ENCODE measurements at regions not wholly inside any gene's neighbourhood (a gene's known extent, or its start where the extent isn't known, plus 50 kb on each side); places are given as distances from the start of the nearest gene placed in this dataset.

DNA sequence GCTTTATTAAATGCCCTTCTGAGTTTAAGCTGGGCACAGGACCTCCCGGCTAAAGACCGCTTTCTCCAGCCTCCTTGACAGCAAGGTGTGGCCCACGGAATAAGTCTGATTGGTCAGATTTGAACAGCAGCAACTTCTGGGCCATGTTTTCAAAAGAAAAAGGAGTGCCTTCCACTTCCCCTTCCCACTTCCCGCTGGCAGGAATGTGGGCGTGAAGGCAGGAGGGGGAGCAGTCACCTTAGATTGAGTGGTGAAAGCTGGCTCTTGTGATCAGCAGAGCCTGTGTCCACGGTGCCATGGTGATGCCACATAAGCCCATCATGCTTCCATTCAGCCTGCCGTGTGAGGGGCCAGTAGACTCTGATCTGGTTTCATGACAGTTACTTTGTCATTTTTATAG, 136.6 kb upstream of the GLI2 start:
- Histone ChIP-seq H3K4me1 (peaks cover 24% of the 10 kb centered on the region), H3K27me3 (ENCODE audit: low read depth) (peaks cover 34% of the 10 kb centered on the region), H3K9me3 (replicated peaks) (no peaks in the 10 kb centered on the region), H3K27ac (replicated peaks) (no peak overlapping the region), H3K36me3 (no peaks in the 10 kb centered on the region), H3K4me3 (no peak overlapping the region)
- no peak for DNase-seq
- TF ChIP-seq, protein P1, sequence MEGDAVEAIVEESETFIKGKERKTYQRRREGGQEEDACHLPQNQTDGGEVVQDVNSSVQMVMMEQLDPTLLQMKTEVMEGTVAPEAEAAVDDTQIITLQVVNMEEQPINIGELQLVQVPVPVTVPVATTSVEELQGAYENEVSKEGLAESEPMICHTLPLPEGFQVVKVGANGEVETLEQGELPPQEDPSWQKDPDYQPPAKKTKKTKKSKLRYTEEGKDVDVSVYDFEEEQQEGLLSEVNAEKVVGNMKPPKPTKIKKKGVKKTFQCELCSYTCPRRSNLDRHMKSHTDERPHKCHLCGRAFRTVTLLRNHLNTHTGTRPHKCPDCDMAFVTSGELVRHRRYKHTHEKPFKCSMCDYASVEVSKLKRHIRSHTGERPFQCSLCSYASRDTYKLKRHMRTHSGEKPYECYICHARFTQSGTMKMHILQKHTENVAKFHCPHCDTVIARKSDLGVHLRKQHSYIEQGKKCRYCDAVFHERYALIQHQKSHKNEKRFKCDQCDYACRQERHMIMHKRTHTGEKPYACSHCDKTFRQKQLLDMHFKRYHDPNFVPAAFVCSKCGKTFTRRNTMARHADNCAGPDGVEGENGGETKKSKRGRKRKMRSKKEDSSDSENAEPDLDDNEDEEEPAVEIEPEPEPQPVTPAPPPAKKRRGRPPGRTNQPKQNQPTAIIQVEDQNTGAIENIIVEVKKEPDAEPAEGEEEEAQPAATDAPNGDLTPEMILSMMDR (IDR thresholded peaks at IDR 0.05; ENCODE audit: borderline replicate concordance) = no peak
- intact Hi-C loops (cut with micrococcal nuclease) = no loop called here

DNA sequence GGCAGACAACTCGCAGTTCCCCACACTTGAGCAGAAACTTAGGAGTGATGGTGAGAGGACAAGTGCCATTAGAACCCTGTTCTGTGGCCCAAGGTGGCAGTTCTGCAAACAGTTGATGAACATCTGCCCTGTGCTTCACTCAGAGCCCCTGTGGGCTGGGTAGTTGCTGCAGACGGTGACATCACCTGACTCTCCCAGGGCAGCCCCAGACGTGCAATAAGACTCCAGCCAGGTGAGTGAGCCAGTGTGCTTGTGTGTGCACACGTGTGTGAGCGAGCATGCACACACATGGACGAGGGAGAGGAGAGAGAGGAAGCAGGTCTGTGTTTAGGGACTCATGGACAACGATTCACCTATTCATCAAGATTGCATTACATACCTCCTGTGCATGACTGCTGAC, 136.0 kb upstream of the GLI2 start:
- Histone ChIP-seq H3K9me3 (replicated peaks) (no peaks in the 10 kb centered on the region), H3K27ac (replicated peaks) (no peak overlapping the region), H3K4me1 (peaks cover 24% of the 10 kb centered on the region), H3K36me3 (no peaks in the 10 kb centered on the region), H3K27me3 (ENCODE audit: low read depth) (peaks cover 39% of the 10 kb centered on the region), H3K4me3 (no peak overlapping the region)
- intact Hi-C loops (cut with micrococcal nuclease) = no loop called here
- TF ChIP-seq, protein P1 (IDR thresholded peaks at IDR 0.05; ENCODE audit: borderline replicate concordance) = no peak
- DNase-seq = no peak

DNA sequence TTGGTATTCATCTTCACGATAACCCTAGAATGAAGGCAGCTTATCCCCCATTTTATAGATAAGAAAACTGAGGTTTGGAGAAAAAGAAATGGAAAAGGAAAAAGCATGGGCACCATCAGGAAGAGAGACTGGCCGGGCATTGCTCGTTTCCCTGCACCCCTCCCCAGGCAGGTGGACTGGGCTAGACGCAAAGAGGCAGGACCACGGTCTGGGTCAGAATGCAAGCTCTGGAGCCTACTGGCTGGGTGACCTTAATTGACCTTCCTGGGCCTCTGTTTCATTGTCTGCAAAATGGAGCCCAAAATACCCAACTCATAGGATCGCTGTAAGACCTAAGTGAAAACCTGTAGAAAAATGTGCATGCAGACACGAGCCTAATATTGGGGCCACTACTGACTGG, 135.3 kb upstream of the GLI2 start:
- intact Hi-C loops (cut with micrococcal nuclease) = no loop called here

DNA sequence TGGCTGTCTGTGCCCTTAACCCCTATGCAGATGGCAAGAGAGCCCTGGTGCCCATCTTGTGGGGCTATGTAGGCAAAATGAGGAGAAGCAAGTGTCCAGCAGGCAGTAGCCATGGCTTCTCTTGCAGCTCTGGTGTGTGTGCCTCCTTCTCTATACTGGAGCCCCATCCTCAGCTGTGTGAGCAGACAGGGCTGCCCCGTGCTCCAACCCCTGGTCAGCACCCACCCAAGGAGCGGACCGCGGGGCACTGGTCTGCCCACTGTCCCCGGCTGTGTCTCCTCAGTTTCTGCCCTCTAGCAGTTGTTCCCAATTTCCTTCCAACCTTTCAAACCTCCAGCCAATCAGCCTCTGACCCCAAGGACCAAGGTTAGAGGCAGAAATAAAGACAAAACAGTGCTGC, 134.9 kb upstream of the GLI2 start:
- H3K27ac ChIP-seq (replicated peaks) = no peak overlapping the region
- peak; percentile 1 for DNase-seq
- H3K27me3 ChIP-seq (ENCODE audit: low read depth) = peaks cover 46% of the 10 kb centered on the region
- intact Hi-C loops (cut with micrococcal nuclease) = no loop called here
- H3K36me3 ChIP-seq = no peaks in the 10 kb centered on the region
- H3K4me1 ChIP-seq = peaks cover 24% of the 10 kb centered on the region
- H3K9me3 ChIP-seq (replicated peaks) = no peaks in the 10 kb centered on the region
- TF ChIP-seq, protein P1 (IDR thresholded peaks at IDR 0.05; ENCODE audit: borderline replicate concordance) = no peak
- no peak overlapping the region for H3K4me3 ChIP-seq

More for the DNA sequence above, 135.3 kb upstream of the GLI2 start:
- Histone ChIP-seq H3K4me1 (peaks cover 24% of the 10 kb centered on the region), H3K4me3 (no peak overlapping the region), H3K9me3 (replicated peaks) (no peaks in the 10 kb centered on the region), H3K27me3 (ENCODE audit: low read depth) (peaks cover 44% of the 10 kb centered on the region), H3K36me3 (no peaks in the 10 kb centered on the region), H3K27ac (replicated peaks) (no peak overlapping the region)
- peak; percentile 2 for DNase-seq
- TF ChIP-seq, protein P1 (IDR thresholded peaks at IDR 0.05; ENCODE audit: borderline replicate concordance) = no peak

DNA sequence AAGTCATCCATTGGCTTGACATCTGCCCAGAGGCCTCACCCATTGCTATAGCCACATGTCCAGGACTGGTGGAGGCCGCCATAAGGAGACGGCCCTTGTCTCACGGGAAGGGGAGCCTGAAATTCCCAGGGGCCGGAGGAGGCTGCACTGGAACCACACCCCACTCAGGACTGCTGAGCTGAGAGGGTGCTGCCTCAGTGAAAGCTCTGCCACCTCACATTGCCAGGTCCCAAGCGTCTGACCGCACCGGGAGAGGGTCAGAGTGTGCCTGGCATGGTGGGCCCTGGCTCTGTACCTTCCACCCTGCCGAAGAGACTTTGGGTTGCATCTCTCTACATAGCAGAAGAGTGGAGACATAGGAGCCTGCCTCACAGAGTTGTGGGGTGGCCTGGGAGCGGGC, 134.1 kb upstream of the GLI2 start:
- TF ChIP-seq, protein P1 (IDR thresholded peaks at IDR 0.05; ENCODE audit: borderline replicate concordance) = no peak
- no peaks in the 10 kb centered on the region for H3K36me3 ChIP-seq
- H3K9me3 ChIP-seq (replicated peaks) = no peaks in the 10 kb centered on the region
- H3K4me3 ChIP-seq = no peak overlapping the region
- no peak overlapping the region for H3K27ac ChIP-seq (replicated peaks)
- H3K4me1 ChIP-seq = peaks cover 16% of the 10 kb centered on the region
- intact Hi-C loops (cut with micrococcal nuclease) = no loop called here
- DNase-seq = peak; percentile 0
- H3K27me3 ChIP-seq (ENCODE audit: low read depth) = peaks cover 46% of the 10 kb centered on the region

DNA sequence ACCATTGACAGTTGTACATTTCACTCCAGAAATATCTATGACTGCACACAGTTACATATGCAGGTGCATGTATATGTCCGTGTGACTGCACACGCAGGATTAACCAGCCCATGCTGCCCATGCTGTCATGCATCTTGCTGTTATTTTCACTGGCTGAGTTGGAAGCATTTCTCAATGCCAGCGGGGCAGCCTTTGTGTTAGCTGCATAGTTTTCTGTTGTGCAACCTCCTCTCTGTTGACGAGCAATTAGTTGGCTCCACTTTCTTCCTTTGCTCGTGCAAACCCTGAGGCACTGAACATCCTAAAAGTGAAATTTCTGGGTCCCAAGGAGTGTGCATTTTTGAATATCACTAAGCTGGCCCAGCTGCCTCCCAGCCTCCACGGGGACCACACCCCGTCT, 133.4 kb upstream of the GLI2 start:
- TF ChIP-seq, protein P1 (IDR thresholded peaks at IDR 0.05; ENCODE audit: borderline replicate concordance) = no peak
- no peak overlapping the region for H3K4me3 ChIP-seq
- H3K9me3 ChIP-seq (replicated peaks) = no peaks in the 10 kb centered on the region
- H3K4me1 ChIP-seq = peaks cover 16% of the 10 kb centered on the region
- intact Hi-C loops (cut with micrococcal nuclease) = no loop called here
- H3K27ac ChIP-seq (replicated peaks) = no peak overlapping the region
- H3K27me3 ChIP-seq (ENCODE audit: low read depth) = peaks cover 46% of the 10 kb centered on the region
- no peaks in the 10 kb centered on the region for H3K36me3 ChIP-seq
- peak; percentile 2 for DNase-seq

Measured in left ventricle myocardium inferior (tissue), 1 donor.